Mucosa of stomach (tissue), 1 donor: ENCODE measurements at regions not wholly inside any gene's neighbourhood (a gene's known extent, or its start where the extent isn't known, plus 50 kb on each side); places are given as distances from the start of the nearest gene placed in this dataset.

ENCODE experiments used
- H3K27me3 ChIP-seq: one replicate; pipeline ENCODE4 v1.7.0; 2013; ENCODE audit warnings: mild to moderate bottlenecking, low read length; ENCODE audit not compliant: control insufficient read depth, insufficient read depth
- H3K36me3 ChIP-seq: one replicate; pipeline ENCODE4 v1.7.0; 2013; ENCODE audit warnings: low read length; ENCODE audit not compliant: control insufficient read depth, insufficient read depth
- H3K4me1 ChIP-seq: one replicate; pipeline ENCODE4 v1.7.0; 2013; ENCODE audit warnings: mild to moderate bottlenecking, low read length; ENCODE audit not compliant: control insufficient read depth, insufficient read depth
- H3K4me3 ChIP-seq: one replicate; pipeline ENCODE4 v1.7.0; 2013; ENCODE audit warnings: low read length
- H3K9ac ChIP-seq: one replicate; pipeline ENCODE4 v1.7.0; 2013; ENCODE audit warnings: mild to moderate bottlenecking, low read length, moderate library complexity
- H3K9me3 ChIP-seq: one replicate; pipeline ENCODE4 v1.7.0; 2013; ENCODE audit warnings: mild to moderate bottlenecking, low read length, moderate library complexity; ENCODE audit not compliant: control insufficient read depth
- donor health status: Pancreatic carcinoma.

DNA sequence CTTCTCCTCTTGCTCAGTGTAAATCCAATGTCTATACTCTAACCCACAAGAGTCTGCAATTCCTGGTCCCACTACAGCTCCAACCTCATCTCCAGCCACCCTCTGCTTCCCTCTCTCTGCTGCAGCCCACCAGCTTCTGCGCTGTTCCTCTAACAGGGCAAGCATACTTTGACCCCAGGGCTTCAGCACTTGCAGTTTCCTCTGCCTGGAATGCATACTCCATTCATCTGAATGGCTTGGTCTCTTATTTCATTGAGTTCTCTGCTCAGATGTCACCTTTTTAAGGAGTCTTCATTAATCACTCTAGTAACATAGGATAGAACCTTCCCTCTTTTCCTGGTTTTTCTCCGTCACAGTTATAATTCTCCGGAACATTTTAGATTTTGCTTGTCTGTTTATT, 141.6 kb downstream of the BUD13 start:
- Histone ChIP-seq H3K36me3 (no peaks in the 10 kb centered on the region), H3K27me3 (no peaks in the 10 kb centered on the region), H3K4me3 (no peak overlapping the region), H3K4me1 (no peaks in the 10 kb centered on the region), H3K9me3 (no peaks in the 10 kb centered on the region), H3K9ac (no peak overlapping the region)

- Histone ChIP-seq H3K27me3 (no peaks in the 10 kb centered on the region), H3K4me1 (no peaks in the 10 kb centered on the region), H3K9me3 (no peaks in the 10 kb centered on the region), H3K36me3 (no peaks in the 10 kb centered on the region), H3K9ac (no peak overlapping the region), H3K4me3 (no peak overlapping the region)
Measured at GRCh38 chr11:116618461-116618860, 154.3 kb downstream of the BUD13 start.

DNA sequence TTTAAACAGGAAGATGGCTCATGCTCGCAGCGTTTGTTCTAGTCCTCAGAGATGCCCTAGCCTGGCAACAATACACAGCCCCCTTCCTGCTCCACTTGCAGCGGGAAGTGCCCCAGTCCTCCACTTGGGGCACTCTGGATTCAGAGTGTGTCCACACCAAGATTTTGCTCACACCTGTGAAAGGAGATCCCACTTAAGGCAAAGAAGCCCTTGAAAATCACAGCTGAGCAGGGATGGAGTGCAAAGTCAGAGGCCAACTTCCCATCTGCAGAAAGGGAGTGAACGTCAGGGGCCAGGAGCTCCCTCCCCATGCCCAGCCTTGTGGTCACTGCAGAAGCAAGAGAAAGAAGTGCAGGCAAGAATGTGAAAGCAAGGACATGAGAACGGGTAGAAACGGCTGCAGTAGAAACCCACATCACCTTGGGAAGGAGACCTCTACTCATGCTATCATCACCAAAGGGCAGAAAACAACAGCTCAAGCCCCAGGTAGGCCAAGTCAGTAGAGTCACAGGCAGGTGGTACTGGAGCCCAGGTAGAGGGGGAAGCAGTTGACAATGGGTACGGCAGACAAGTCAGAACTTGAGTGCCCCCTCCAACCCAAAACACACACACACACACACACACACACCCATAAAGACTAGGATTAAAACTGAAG, 157.4 kb downstream of the BUD13 start:
- Histone ChIP-seq H3K4me3 (no peak overlapping the region), H3K27me3 (no peaks in the 10 kb centered on the region), H3K9ac (no peak overlapping the region), H3K9me3 (no peaks in the 10 kb centered on the region), H3K4me1 (no peaks in the 10 kb centered on the region), H3K36me3 (no peaks in the 10 kb centered on the region)

- H3K9me3 ChIP-seq, result no peaks in the 10 kb centered on the region
- H3K9ac ChIP-seq, result no peak overlapping the region
- H3K4me1 ChIP-seq, result no peaks in the 10 kb centered on the region
- no peaks in the 10 kb centered on the region for H3K36me3 ChIP-seq
- no peaks in the 10 kb centered on the region for H3K27me3 ChIP-seq
- no peak overlapping the region for H3K4me3 ChIP-seq
Measured at GRCh38 chr11:116614306-116615210, 158.2 kb downstream of the BUD13 start.

DNA sequence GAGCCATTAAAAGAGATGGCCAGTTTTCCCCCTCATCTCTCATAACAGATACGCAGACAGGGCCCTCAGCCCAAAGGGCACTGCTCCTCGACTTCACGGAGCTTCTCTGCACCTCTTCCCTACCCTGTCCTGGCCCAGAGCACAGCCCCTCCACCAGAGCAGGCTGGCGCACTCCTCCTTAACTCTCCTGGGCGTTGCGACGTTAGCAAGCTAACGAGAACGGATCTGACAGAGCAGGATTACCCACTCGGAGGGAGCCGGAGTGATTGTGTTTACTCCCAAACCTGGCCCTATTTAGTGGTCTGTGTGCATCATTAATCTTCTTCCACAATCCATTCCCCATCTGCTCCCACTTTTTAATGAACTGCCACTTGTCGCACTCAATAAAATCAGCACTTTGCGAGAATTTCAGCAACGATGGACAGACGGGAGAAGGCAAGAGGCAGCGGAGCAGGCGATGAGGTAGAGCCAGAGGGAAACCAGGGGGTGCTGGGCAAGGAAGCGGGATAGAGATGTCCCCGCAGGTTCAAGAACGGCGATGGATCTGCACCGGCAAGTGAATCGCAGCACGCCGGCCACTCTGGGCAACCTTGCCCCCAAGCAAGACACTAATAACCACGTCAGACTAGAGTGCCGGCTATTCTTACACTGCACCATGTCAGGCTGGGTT, 159.4 kb downstream of the BUD13 start:
- no peak overlapping the region for H3K4me3 ChIP-seq
- H3K9ac ChIP-seq, result no peak overlapping the region
- H3K9me3 ChIP-seq, result no peaks in the 10 kb centered on the region
- H3K27me3 ChIP-seq, result no peaks in the 10 kb centered on the region
- H3K36me3 ChIP-seq, result no peaks in the 10 kb centered on the region
- H3K4me1 ChIP-seq, result no peaks in the 10 kb centered on the region

- no peaks in the 10 kb centered on the region for H3K4me1 ChIP-seq
- H3K4me3 ChIP-seq, result no peak overlapping the region
- no peak overlapping the region for H3K9ac ChIP-seq
- H3K36me3 ChIP-seq, result no peaks in the 10 kb centered on the region
- H3K27me3 ChIP-seq, result no peaks in the 10 kb centered on the region
- H3K9me3 ChIP-seq, result no peaks in the 10 kb centered on the region
Measured at GRCh38 chr11:116611998-116612620, 160.7 kb downstream of the BUD13 start.

- no peaks in the 10 kb centered on the region for H3K27me3 ChIP-seq
- no peaks in the 10 kb centered on the region for H3K36me3 ChIP-seq
- H3K9ac ChIP-seq, result no peak overlapping the region
- no peaks in the 10 kb centered on the region for H3K9me3 ChIP-seq
- H3K4me1 ChIP-seq, result no peaks in the 10 kb centered on the region
- no peak overlapping the region for H3K4me3 ChIP-seq
Measured at GRCh38 chr11:116610190-116610589, 162.6 kb downstream of the BUD13 start.

DNA sequence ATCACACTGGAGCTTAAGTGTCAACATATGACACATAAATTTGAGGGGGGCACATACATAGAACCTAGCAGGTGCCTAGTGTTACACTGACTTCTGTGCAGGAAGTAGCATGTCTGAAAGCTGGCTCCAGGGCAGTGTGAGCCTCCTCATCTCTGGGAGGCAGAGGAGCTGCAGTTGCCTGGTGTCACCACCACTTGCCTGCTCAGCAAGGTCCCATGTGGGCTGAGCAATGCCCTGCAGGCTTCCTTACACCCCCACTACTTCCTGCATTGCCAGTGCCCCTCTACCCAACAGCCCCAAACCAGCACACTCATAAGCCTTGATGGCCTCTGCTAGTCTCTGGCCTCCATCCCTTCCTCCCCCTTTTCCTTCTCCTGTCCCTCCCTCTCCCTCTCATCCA, 165.8 kb downstream of the BUD13 start:
- peaks cover 4% of the 10 kb centered on the region for H3K27me3 ChIP-seq
- no peaks in the 10 kb centered on the region for H3K9me3 ChIP-seq
- H3K4me1 ChIP-seq, result no peaks in the 10 kb centered on the region
- no peaks in the 10 kb centered on the region for H3K36me3 ChIP-seq
- H3K4me3 ChIP-seq, result no peak overlapping the region
- H3K9ac ChIP-seq, result no peak overlapping the region

- Histone ChIP-seq H3K36me3 (no peaks in the 10 kb centered on the region), H3K4me1 (no peaks in the 10 kb centered on the region), H3K9me3 (no peaks in the 10 kb centered on the region), H3K4me3 (no peak overlapping the region), H3K9ac (no peak overlapping the region), H3K27me3 (peaks cover 4% of the 10 kb centered on the region)
Measured at GRCh38 chr11:116605543-116606459, 167.0 kb downstream of the BUD13 start.

GRCh38 chr11:116603728-116604323, 169.0 kb downstream of the BUD13 start:
- H3K9me3 ChIP-seq, result no peaks in the 10 kb centered on the region
- no peak overlapping the region for H3K9ac ChIP-seq
- H3K4me1 ChIP-seq, result no peaks in the 10 kb centered on the region
- H3K4me3 ChIP-seq, result no peak overlapping the region
- no peaks in the 10 kb centered on the region for H3K36me3 ChIP-seq
- H3K27me3 ChIP-seq, result peaks cover 6% of the 10 kb centered on the region

GRCh38 chr11:116602637-116602942, 170.2 kb downstream of the BUD13 start:
- no peaks in the 10 kb centered on the region for H3K4me1 ChIP-seq
- H3K36me3 ChIP-seq, result no peaks in the 10 kb centered on the region
- peaks cover 7% of the 10 kb centered on the region for H3K27me3 ChIP-seq
- no peak overlapping the region for H3K9ac ChIP-seq
- H3K9me3 ChIP-seq, result no peaks in the 10 kb centered on the region
- no peak overlapping the region for H3K4me3 ChIP-seq
